B cell (primary cell): ENCODE measurements at regions not wholly inside any gene's neighbourhood (a gene's known extent, or its start where the extent isn't known, plus 50 kb on each side); places are given as distances from the start of the nearest gene placed in this dataset.

Experiments
- CTCF ChIP-seq: fragments of 200-600 bp; IDR thresholded peaks from one replicate; pipeline ENCODE4 v1.8.0; 2022; ENCODE audit warnings: antibody characterized with exemption, mild to moderate bottlenecking
- EZH2 ChIP-seq: IDR thresholded peaks from 2 replicates; pipeline ENCODE4 v1.6.1; 2012; ENCODE audit warnings: borderline replicate concordance, low read depth, mild to moderate bottlenecking, moderate library complexity, low read length; ENCODE audit not compliant: insufficient read depth, poor library complexity, severe bottlenecking

GRCh38 chr1:10916991-10917390 lies 95.5 kb upstream of the TARDBP start:
- TF ChIP-seq CTCF = no peak
- no peak for TF ChIP-seq EZH2
